HG03354 (cell line): ENCODE measurements at regions not wholly inside any gene's neighbourhood (a gene's known extent, or its start where the extent isn't known, plus 50 kb on each side); places are given as distances from the start of the nearest gene placed in this dataset.
"Not testable (repeated sequence)": the region's sequence is repeated elsewhere in the genome, so short reads cannot be mapped to it uniquely, and the experiment has no call there.

Experiments
- ATAC-seq: cut with Tn5 transposase; IDR thresholded peaks from one replicate; pipeline ENCODE4 v1.9.1; 2021; ENCODE audit warnings: mild to moderate bottlenecking; ENCODE audit not compliant: unreplicated experiment, poor library complexity, severe bottlenecking

DNA sequence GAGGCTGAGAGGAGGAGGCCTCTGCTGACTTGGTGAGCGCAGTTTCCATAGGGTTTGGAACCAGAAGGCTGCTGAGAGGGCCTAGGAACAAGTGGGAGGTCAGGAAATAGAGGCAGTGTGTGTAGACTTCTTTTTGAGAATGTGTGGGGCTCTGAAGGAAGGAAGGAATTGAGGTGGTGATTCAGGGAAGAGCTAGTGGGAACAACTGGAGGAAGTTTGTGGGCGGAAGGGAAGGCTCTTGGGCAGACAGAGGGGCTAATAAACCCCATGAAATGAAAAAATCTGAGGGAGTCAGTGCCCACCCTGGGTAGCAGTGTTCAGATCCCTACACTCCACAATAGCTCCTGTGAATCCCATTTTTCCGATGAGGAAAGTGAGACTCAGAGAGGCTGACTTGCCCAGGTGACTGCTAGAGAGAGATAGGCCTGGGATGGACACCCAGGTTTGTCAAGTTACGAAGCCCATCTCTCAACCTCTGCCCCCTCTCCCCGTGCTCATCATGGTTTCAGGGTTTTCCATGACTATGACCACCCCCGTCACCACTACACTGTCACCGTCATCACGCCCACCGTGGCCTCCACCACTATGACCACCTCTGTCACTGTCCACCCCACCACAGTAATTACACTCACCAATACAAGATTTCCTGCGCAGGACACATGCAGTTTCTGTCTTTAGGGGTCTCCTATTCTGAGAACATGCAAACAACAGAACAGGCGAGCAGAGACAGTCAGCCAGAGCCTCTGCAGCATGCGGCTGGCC is 106.4 kb downstream of the MRPL14 start:
- ATAC-seq, result no peak

DNA sequence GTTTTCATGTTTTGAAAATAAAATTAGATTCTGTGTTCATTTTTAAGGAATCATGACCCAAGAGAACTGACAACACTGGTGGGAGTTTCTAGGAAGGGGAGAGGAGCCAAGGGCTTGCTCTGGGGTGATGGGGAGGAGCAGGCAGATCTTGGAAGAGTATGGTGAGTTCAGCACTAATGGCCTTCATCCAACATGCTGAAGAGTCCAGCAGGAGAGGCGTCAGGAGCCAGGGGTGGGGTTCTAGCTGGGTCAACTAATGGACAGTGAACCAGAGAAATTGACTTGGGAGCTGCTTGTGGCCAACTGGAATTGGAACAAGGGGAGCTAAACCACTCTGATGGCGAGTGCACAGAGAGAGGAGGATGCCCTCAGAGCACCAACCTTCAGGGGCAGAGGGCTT is 107.1 kb downstream of the MRPL14 start:
- no peak for ATAC-seq

DNA sequence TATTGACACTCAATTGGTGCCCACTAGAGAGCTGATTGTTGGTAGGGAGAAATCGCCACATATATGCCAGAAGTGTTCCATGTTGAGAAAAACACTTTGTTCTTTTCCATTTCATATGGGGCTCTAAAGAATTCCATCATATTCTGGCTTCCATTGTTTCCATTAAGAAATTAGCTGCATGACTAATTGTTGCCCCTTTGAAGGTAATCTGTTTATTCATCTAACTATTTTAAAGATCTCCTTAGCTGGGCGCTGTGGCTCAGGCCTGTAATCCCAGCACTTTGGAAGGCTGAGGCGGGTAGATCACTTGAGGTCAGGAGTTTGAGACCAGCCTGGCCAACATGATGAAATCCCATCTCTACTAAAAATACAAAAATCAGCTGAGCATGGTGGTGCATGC is 109.9 kb downstream of the MRPL14 start:
- ATAC-seq, result not testable (repeated sequence)

DNA sequence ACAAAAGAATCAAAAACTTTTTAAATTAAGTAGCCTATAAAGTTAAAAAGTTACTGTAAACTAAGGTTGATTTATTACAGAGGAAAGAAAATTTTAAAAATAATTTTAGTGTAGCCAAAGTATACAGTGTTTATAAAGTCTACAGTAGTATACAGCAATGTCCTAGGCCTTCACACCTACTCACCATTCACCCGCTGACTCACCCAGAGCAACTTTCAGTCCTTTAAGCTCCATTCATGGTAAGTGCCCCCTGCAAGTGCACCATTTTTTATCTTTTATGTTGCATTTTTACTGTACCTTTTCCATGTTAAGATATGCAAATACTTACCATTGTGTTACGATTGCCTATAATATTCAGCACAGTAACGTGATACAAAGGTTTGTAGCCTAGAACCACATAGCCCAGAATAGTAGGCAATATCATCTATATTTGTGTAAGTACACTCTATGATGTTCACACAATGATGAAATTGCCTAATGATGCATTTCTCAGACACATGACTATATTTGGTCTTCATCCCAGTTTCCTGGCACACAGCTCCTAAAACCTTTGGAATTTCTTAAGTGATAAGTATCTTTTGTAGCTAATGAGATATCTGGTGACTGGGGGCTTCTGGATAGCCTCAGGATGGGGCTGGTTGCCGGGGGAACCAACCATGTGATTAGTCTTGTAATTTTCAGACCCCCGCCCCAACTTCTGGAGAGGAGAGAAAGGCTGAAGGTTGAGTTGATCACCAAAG is 111.0 kb downstream of the MRPL14 start:
- no peak for ATAC-seq

DNA sequence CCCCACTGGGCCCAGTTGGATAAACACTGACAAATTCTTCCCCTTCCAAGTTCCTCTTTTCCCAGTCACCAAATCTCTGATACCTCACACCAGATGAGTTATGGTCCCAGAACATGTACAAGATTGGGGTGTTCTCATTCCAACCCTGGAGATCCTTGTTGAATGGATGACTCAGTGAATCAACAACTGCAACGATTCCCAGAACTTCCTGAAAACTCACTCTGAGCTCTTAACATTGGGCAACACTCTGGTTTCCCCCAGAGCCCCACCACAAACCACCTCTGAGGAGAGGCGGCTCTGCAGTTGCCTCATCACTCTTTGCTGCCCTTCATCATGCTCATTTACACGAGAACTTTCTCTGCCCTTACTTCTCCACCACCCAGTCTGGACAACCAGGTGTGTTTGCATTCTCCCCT is 115.2 kb downstream of the MRPL14 start:
- ATAC-seq, result no peak

- ATAC-seq, result no peak
Measured at GRCh38 chr6:44011350-44011920, 115.8 kb downstream of the MRPL14 start.

GRCh38 chr6:44010411-44011349 is 116.6 kb downstream of the MRPL14 start:
- no peak for ATAC-seq

DNA sequence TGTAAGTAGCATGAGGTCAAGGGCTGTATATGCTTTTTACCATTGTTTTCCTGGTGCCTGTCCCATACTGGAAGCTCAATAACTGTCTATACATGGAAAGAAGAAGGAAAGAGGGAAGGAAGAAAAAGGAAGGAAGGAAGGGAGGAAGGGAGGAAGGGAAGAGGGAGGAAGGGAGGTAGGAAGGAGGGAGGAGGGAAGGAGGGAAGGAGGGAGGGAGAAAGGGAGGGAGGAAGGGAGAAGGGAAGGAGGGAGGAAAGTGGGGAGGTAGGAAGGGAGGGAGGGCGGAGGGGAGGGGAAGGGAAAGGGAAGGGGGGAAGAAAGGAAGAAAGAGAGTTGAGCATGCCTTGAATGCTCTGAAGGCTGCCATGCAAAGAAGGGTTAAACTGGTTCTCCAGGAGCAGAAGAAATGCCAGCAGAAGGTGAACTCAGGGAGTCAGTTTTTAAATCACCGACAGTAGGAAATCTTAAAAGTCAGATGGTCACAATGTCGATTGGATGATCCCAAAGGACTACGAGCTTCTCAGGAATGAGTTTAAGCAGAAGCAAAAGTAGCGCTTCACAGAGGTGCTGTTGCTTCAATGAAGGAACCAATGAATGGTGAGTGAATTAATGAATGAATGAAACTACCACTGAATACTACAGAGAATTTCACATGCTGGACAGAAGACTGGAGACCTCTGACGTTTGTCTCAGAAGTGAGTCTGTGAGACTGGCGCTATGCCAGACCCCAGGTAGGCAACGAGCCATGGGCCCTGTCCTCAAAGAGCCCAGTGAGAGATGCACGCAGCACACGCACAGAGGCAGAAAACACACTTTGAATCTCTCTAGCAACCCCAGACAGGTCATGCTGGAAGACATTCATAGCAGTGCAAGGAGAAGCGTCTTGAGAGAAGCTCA is 117.6 kb downstream of the MRPL14 start:
- no peak for ATAC-seq

GRCh38 chr6:44008821-44009370 is 118.4 kb downstream of the MRPL14 start:
- no peak for ATAC-seq

DNA sequence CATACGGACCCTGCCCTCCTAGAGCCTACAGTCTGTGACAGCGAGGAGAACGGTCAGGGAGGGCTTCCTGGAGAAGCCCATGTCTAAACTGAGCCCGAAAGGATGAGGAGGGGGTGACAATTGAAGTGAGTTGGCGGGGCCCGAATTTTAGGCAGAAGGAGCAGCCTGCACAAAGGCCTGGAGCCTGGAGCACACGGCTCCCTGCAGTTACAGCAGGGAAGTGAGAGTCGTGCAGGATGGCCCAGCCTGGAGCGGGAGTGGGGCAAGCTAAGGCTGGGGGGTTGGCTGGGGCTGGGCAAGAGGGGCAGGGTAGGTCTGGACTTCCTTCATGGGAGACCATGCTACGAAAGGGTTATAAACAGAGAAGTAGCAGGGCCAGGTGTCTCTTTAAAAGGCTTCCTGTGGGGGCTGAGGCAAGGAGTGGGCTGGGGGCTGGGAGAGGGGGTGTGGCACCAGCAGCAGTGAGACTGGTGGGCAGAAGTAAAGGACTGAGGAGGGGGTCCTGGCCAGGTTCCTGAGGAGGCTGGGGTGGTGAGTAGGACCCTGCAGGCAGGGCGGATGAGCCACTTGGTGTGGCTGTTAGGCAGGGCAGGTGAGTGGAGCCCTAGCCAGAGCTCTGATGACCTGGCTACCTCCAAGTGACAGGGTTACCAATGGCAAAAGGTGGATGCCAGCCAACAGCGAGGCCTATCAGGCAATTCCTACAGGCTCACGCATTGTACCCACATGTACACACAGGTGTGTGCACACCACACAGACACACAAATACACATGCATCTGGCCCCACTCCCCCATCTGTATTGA is 119.2 kb downstream of the MRPL14 start:
- no peak for ATAC-seq

- ATAC-seq, result no peak
Measured at GRCh38 chr6:44006872-44007303, 120.4 kb downstream of the MRPL14 start.

DNA sequence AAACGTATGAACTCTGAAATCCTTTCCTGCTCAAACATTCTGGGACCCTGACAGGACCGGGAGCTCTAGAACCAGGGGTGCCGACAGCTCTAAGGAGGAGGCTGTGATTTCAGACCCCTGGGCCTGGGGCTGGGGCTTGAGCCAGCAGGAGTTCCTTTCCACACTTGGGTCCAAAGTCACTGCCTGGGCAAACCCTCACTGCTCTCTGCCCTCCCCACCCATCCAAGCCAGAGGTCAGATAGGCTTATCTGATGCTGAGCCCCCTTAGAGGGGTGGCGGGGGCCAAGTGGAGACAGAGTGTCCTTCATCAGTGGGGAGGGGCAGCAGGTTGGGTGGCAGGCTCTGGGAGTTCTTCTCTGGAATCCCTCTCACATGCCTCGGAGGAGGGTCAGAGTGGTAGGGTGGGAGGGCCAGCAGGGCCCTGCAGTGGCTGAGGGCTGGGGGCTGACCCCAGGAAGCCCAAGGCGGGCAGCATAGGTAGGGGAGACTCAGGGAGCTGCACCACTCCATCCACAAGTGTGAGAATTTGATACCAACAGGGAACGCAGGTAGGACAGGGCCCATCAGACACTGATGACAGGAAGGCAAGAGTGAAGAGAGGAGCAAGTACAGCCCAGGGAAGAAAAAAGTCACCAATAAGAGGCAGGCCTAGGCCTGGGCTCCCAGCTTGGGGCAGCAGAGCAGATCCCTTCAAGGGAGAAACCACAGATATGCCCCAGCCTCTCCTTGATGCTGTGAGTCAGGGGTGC is 121.0 kb downstream of the MRPL14 start:
- no peak for ATAC-seq

- no peak for ATAC-seq
Measured at GRCh38 chr6:44005507-44005903, 121.7 kb downstream of the MRPL14 start.

- no peak for ATAC-seq
Measured at GRCh38 chr6:44004625-44005506, 122.4 kb downstream of the MRPL14 start.

DNA sequence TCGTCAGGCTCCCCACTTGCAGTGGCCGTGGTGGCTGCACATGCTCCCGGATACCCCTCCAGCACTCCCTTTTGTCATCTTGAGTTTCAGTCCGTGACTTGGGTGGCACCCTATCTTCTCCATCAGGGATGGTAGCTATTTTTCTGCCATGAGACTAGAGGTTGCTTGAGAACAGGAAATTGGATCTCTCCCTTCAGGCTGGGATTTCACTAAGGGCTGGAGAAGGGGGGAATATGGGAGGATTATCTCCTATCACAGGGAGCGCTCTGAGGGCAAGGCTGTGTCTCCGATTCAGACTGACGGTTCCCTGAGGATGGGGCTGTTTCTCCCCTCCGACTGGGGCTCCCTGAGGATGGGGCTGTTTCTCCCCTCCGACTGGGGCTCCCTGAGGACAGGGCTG is 123.1 kb downstream of the MRPL14 start:
- no peak for ATAC-seq

DNA sequence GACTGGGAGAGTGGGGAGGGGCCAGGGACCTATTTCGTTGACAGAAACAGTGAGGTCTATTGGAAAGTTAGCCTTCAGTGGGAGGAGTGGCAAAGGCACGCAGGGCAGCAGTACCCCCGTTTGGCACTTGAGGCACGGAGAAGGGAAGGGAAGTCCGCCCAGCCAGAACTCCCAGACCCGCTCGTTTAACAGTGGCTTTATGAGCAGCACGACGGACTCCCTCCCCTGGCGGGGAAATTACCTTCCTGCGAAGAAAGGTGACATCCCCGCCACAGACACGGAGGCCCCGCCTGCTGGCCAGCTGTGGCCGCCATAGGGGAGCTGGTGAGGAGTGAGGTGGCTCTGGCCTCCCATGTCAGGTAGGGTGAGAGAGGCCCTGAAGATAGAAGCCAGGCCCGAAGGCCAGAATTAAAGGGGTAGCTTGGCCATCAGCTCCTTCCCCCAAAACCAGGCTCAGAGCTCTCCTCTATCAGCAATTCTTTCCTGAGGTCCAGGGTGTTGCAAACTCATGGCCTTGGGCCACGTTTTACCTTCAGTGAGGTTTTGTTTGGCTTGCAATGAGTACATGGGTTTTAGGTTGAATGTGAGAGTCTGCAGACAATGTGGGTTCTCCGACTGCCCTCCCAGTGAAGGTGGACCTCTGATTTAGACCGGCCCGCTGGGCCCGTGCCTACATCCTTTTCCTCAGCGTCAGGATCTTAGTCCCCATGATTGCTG is 123.7 kb downstream of the MRPL14 start:
- ATAC-seq, result peak; percentile 19
